WTC11 (cell line): ENCODE measurements at regions not wholly inside any gene's neighbourhood (a gene's known extent, or its start where the extent isn't known, plus 50 kb on each side); places are given as distances from the start of the nearest gene placed in this dataset.

Source experiments
- ZNF121 ChIP-seq: sonication (generic); formaldehyde crosslinking; IDR thresholded peaks from 2 replicates; pipeline ENCODE4 v1.8.0; 2023; ENCODE audit warnings: missing genetic modification reagents
- TF ChIP-seq, protein P1 (sequence below): fragments of 200-600 bp; IDR thresholded peaks from 2 replicates; pipeline ENCODE4 v1.8.0; 2022; ENCODE audit warnings: antibody characterized with exemption

DNA sequence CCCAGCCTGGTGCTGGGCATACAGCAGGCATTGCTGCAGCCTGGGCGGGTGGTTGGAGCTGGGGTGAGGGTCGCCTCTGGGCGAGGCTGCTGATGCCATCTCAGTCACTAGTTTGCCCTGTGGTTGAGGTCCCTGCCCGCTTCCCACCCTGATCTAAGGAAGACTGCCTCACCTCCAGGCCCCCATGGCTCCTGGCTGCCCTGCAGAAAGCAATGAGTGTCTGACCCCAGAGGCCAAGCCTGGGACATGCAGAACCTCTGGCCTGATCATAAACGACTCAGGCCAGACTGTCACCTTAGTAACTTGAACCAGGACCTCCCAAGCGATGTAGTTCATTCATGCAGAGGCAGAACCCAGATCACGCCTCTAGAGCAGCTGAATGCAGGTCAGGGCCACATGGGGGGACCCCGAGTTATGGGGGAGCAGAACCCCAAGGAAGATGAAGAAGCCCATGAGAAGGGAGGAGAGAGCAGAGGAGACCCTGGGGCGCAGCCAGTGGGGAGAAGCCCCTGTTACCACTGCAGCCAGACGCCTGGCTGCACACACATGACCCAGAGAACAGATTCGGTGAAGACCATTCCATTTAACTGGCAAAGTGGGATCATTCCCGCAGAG is 213.9 kb downstream of the TBC1D2B start:
- TF ChIP-seq ZNF121 (CRISPR knock-in tag): no peak
- TF ChIP-seq, protein P1, sequence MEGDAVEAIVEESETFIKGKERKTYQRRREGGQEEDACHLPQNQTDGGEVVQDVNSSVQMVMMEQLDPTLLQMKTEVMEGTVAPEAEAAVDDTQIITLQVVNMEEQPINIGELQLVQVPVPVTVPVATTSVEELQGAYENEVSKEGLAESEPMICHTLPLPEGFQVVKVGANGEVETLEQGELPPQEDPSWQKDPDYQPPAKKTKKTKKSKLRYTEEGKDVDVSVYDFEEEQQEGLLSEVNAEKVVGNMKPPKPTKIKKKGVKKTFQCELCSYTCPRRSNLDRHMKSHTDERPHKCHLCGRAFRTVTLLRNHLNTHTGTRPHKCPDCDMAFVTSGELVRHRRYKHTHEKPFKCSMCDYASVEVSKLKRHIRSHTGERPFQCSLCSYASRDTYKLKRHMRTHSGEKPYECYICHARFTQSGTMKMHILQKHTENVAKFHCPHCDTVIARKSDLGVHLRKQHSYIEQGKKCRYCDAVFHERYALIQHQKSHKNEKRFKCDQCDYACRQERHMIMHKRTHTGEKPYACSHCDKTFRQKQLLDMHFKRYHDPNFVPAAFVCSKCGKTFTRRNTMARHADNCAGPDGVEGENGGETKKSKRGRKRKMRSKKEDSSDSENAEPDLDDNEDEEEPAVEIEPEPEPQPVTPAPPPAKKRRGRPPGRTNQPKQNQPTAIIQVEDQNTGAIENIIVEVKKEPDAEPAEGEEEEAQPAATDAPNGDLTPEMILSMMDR: no peak
